ENCODE measurements at regions not wholly inside any gene's neighbourhood (a gene's known extent, or its start where the extent isn't known, plus 50 kb on each side); places are given as distances from the start of the nearest gene placed in this dataset.

DNA sequence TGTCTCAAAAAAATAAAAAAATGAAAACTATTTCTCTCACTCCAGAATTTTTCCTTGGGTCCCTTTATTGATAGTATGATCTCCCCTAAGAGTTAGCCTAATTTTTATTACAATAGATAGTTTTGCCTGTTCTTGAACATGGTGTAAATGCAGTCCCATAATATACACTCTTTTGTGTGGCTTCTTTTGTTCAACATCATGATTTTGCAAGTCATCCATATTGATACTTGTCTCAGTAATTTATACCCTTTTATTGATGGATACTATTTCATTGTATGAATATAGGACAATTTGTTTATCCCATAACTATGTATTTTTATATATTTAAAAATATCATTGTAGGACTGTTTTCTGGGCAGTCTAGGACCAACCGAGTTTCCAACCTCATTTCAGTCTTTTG lies 207.0 kb downstream of the UTP18 start:
- no peak for TF ChIP-seq ZNF3 (CRISPR knock-in tag; IDR thresholded peaks at IDR 0.05)
- TF ChIP-seq, protein P1, sequence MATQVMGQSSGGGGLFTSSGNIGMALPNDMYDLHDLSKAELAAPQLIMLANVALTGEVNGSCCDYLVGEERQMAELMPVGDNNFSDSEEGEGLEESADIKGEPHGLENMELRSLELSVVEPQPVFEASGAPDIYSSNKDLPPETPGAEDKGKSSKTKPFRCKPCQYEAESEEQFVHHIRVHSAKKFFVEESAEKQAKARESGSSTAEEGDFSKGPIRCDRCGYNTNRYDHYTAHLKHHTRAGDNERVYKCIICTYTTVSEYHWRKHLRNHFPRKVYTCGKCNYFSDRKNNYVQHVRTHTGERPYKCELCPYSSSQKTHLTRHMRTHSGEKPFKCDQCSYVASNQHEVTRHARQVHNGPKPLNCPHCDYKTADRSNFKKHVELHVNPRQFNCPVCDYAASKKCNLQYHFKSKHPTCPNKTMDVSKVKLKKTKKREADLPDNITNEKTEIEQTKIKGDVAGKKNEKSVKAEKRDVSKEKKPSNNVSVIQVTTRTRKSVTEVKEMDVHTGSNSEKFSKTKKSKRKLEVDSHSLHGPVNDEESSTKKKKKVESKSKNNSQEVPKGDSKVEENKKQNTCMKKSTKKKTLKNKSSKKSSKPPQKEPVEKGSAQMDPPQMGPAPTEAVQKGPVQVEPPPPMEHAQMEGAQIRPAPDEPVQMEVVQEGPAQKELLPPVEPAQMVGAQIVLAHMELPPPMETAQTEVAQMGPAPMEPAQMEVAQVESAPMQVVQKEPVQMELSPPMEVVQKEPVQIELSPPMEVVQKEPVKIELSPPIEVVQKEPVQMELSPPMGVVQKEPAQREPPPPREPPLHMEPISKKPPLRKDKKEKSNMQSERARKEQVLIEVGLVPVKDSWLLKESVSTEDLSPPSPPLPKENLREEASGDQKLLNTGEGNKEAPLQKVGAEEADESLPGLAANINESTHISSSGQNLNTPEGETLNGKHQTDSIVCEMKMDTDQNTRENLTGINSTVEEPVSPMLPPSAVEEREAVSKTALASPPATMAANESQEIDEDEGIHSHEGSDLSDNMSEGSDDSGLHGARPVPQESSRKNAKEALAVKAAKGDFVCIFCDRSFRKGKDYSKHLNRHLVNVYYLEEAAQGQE (IDR thresholded peaks at IDR 0.05; ENCODE audit: borderline replicate concordance) = no peak
- TF ChIP-seq, protein P1 (CRISPR knock-in tag; IDR thresholded peaks at IDR 0.05; ENCODE audit: low read depth) = no peak
- TF ChIP-seq, protein P2, sequence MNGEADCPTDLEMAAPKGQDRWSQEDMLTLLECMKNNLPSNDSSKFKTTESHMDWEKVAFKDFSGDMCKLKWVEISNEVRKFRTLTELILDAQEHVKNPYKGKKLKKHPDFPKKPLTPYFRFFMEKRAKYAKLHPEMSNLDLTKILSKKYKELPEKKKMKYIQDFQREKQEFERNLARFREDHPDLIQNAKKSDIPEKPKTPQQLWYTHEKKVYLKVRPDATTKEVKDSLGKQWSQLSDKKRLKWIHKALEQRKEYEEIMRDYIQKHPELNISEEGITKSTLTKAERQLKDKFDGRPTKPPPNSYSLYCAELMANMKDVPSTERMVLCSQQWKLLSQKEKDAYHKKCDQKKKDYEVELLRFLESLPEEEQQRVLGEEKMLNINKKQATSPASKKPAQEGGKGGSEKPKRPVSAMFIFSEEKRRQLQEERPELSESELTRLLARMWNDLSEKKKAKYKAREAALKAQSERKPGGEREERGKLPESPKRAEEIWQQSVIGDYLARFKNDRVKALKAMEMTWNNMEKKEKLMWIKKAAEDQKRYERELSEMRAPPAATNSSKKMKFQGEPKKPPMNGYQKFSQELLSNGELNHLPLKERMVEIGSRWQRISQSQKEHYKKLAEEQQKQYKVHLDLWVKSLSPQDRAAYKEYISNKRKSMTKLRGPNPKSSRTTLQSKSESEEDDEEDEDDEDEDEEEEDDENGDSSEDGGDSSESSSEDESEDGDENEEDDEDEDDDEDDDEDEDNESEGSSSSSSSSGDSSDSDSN (IDR thresholded peaks at IDR 0.05; ENCODE audit: borderline replicate concordance in 1 of 2, low read depth in 2 of 2, low read length in 2 of 2) = no peak
- TF ChIP-seq TCF7L2 (IDR thresholded peaks at IDR 0.05; ENCODE audit: low read depth, low read length) = no peak
- TF ChIP-seq EZH2 (IDR thresholded peaks at IDR 0.05; ENCODE audit: borderline replicate concordance, low read depth, low read length) = no peak
- no peak for TF ChIP-seq STAT5A (IDR thresholded peaks at IDR 0.05; ENCODE audit: borderline replicate concordance, low read length)
- no peak for TF ChIP-seq POLR2A (conservative IDR thresholded peaks at IDR 0.05)
- no peak for TF ChIP-seq EGR1 (conservative IDR thresholded peaks at IDR 0.05)
- TF ChIP-seq, protein P3, sequence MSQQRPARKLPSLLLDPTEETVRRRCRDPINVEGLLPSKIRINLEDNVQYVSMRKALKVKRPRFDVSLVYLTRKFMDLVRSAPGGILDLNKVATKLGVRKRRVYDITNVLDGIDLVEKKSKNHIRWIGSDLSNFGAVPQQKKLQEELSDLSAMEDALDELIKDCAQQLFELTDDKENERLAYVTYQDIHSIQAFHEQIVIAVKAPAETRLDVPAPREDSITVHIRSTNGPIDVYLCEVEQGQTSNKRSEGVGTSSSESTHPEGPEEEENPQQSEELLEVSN (IDR thresholded peaks at IDR 0.05; ENCODE audit: borderline replicate concordance in 1 of 2, extremely low read depth in 1 of 2, insufficient read depth in 1 of 2, insufficient read length in 1 of 2, low read depth in 1 of 2, low read length in 1 of 2, poor library complexity in 1 of 2, severe bottlenecking in 1 of 2) = no peak
- TF ChIP-seq, protein P4, sequence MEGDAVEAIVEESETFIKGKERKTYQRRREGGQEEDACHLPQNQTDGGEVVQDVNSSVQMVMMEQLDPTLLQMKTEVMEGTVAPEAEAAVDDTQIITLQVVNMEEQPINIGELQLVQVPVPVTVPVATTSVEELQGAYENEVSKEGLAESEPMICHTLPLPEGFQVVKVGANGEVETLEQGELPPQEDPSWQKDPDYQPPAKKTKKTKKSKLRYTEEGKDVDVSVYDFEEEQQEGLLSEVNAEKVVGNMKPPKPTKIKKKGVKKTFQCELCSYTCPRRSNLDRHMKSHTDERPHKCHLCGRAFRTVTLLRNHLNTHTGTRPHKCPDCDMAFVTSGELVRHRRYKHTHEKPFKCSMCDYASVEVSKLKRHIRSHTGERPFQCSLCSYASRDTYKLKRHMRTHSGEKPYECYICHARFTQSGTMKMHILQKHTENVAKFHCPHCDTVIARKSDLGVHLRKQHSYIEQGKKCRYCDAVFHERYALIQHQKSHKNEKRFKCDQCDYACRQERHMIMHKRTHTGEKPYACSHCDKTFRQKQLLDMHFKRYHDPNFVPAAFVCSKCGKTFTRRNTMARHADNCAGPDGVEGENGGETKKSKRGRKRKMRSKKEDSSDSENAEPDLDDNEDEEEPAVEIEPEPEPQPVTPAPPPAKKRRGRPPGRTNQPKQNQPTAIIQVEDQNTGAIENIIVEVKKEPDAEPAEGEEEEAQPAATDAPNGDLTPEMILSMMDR (IDR thresholded peaks at IDR 0.05 in 2 of 3, conservative IDR thresholded peaks at IDR 0.05 in 1 of 3; ENCODE audit: insufficient read depth in 2 of 3, low read depth in 1 of 3, low read length in 3 of 3) = no peak
- no peak for TF ChIP-seq SIN3A (IDR thresholded peaks at IDR 0.05; ENCODE audit: borderline replicate concordance in 2 of 2, control insufficient read depth in 1 of 2, low read depth in 2 of 2, low read length in 2 of 2)
- TF ChIP-seq SETDB1 (IDR thresholded peaks at IDR 0.05; ENCODE audit: low read length) = no peak
- TF ChIP-seq EP300 (IDR thresholded peaks at IDR 0.05; ENCODE audit: low read length) = no peak
